Fibroblast of the aortic adventitia (primary cell): ENCODE measurements at regions not wholly inside any gene's neighbourhood (a gene's known extent, or its start where the extent isn't known, plus 50 kb on each side); places are given as distances from the start of the nearest gene placed in this dataset.

ENCODE experiments used
- DNase-seq: peaks from one replicate; pipeline ENCODE4 v3.0.0-alpha.2; 2010; ENCODE audit warnings: low read depth
- H3K4me3 ChIP-seq: 2 replicates; pipeline ENCODE4 v1.5.1; 2011; ENCODE audit warnings: low read depth, mild to moderate bottlenecking, control low read depth, low read length, moderate library complexity
- CTCF ChIP-seq: IDR thresholded peaks from 2 replicates; pipeline ENCODE4 v1.5.1; 2011; ENCODE audit warnings: mild to moderate bottlenecking, low read length, control low read depth, inconsistent platforms; ENCODE audit not compliant: insufficient read depth

GRCh38 chr2:240363746-240364581, 71.5 kb upstream of the GPC1 start:
- no peak overlapping the region for H3K4me3 ChIP-seq
- DNase-seq: no peak
- TF ChIP-seq CTCF: no peak

- no peak for DNase-seq
- no peak overlapping the region for H3K4me3 ChIP-seq
- no peak for TF ChIP-seq CTCF
These were observed 70.9 kb upstream of the GPC1 start for GRCh38 chr2:240364582-240364960.

- no peak for TF ChIP-seq CTCF
- H3K4me3 ChIP-seq: no peak overlapping the region
- DNase-seq: no peak
These were observed 70.3 kb upstream of the GPC1 start for GRCh38 chr2:240364961-240365775.

- DNase-seq: no peak
- H3K4me3 ChIP-seq: no peak overlapping the region
- TF ChIP-seq CTCF: no peak
These were observed 69.4 kb upstream of the GPC1 start for GRCh38 chr2:240365971-240366471.

GRCh38 chr2:240366901-240367300, 68.6 kb upstream of the GPC1 start:
- H3K4me3 ChIP-seq: no peak overlapping the region
- no peak for DNase-seq
- no peak for TF ChIP-seq CTCF

GRCh38 chr2:240367721-240368120, 67.7 kb upstream of the GPC1 start:
- H3K4me3 ChIP-seq: no peak overlapping the region
- DNase-seq: no peak
- TF ChIP-seq CTCF: no peak
